H1 (cell line): ENCODE measurements at regions not wholly inside any gene's neighbourhood (a gene's known extent, or its start where the extent isn't known, plus 50 kb on each side); places are given as distances from the start of the nearest gene placed in this dataset.

Source experiments
- POLR2A ChIP-seq, 2 experiments: IDR thresholded peaks; 1 replicate in 1 of 2; 2 replicates in 1 of 2; pipeline ENCODE4 v1.6.1; 2011; ENCODE audit warnings: low read depth in 2 of 2, low read length in 2 of 2, mild to moderate bottlenecking in 2 of 2; ENCODE audit errors: control extremely low read depth in 1 of 2
- RAD21 ChIP-seq, 2 experiments: IDR thresholded peaks in 1 of 2; conservative IDR thresholded peaks in 1 of 2; 2 replicates each; pipeline ENCODE4 v1.6.1; 2011; ENCODE audit warnings: low read depth in 2 of 2, low read length in 2 of 2, improper control_type of control experiment in 1 of 2, inconsistent platforms in 1 of 2, mild to moderate bottlenecking in 1 of 2, moderate library complexity in 1 of 2

DNA sequence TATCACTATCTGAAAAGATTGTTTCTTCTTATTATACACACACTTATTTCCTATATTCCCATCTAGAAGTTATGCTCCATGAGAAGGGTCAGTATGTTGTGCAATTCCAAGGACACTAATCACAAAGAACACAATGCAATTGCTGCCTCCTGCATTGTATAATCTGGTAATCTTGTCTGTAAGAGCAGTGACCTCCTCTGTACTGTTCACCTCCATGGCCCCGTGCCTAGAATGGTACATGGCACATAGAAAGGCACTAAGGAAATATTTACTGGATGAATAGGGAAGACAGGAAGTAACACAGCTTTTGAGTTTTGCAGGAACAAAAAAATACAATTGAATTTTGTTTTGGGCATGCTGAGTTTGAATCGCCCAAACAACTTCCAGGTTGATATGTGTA lies 214.6 kb upstream of the SALL1 start:
- no peak for TF ChIP-seq POLR2A (IDR thresholded peaks at IDR 0.05; ENCODE audit: control extremely low read depth in 1 of 2, low read depth in 2 of 2, low read length in 2 of 2)
- TF ChIP-seq RAD21 (IDR thresholded peaks at IDR 0.05 in 1 of 2, conservative IDR thresholded peaks at IDR 0.05 in 1 of 2; ENCODE audit: low read depth in 2 of 2, low read length in 2 of 2): no peak
